GM21515 (cell line): ENCODE measurements at regions not wholly inside any gene's neighbourhood (a gene's known extent, or its start where the extent isn't known, plus 50 kb on each side); places are given as distances from the start of the nearest gene placed in this dataset.
A peak's percentile ranks its signal among the peaks of the same experiment; 100 is the strongest.

Experiments
- ATAC-seq: cut with Tn5 transposase; IDR thresholded peaks from one replicate; pipeline ENCODE4 v1.9.1; 2021; ENCODE audit not compliant: unreplicated experiment

- no peak for ATAC-seq
Measured at GRCh38 chr12:124094733-124095132, 121.7 kb downstream of the ZNF664 start.

- ATAC-seq: no peak
Measured at GRCh38 chr12:124096109-124096508, 123.1 kb downstream of the ZNF664 start.

GRCh38 chr12:124096869-124097434 lies 123.9 kb downstream of the ZNF664 start:
- no peak for ATAC-seq

GRCh38 chr12:124097701-124098100 lies 124.7 kb downstream of the ZNF664 start:
- no peak for ATAC-seq

GRCh38 chr12:124098101-124098757 lies 125.2 kb downstream of the ZNF664 start:
- no peak for ATAC-seq

- ATAC-seq: no peak
Measured at GRCh38 chr12:124098887-124099286, 125.9 kb downstream of the ZNF664 start.

- ATAC-seq: no peak
Measured at GRCh38 chr12:124099661-124100060, 126.6 kb downstream of the ZNF664 start.

GRCh38 chr12:124100572-124101178 lies 127.7 kb downstream of the ZNF664 start:
- ATAC-seq: no peak

- no peak for ATAC-seq
Measured at GRCh38 chr12:124105546-124105945, 132.5 kb downstream of the ZNF664 start.

GRCh38 chr12:124107351-124107750 lies 134.3 kb downstream of the ZNF664 start:
- no peak for ATAC-seq

GRCh38 chr12:124109760-124110159 lies 136.7 kb downstream of the ZNF664 start:
- no peak for ATAC-seq

- no peak for ATAC-seq
Measured at GRCh38 chr12:124110372-124110883, 137.4 kb downstream of the ZNF664 start.

GRCh38 chr12:124111006-124111405 lies 138.0 kb downstream of the ZNF664 start:
- no peak for ATAC-seq

- ATAC-seq: no peak
Measured at GRCh38 chr12:124114316-124114715, 141.3 kb downstream of the ZNF664 start.

GRCh38 chr12:124115496-124115895 lies 142.5 kb downstream of the ZNF664 start:
- no peak for ATAC-seq

GRCh38 chr12:124115976-124116690 lies 143.1 kb downstream of the ZNF664 start:
- ATAC-seq: no peak

GRCh38 chr12:124120739-124121138 lies 147.7 kb downstream of the ZNF664 start:
- no peak for ATAC-seq

GRCh38 chr12:124122722-124123121 lies 149.7 kb downstream of the ZNF664 start:
- no peak for ATAC-seq

- no peak for ATAC-seq
Measured at GRCh38 chr12:124123296-124124000, 150.4 kb downstream of the ZNF664 start.

GRCh38 chr12:124125203-124125871 lies 152.3 kb downstream of the ZNF664 start:
- peak; percentile 73 for ATAC-seq
